Natural killer cell (primary cell): ENCODE measurements at regions not wholly inside any gene's neighbourhood (a gene's known extent, or its start where the extent isn't known, plus 50 kb on each side); places are given as distances from the start of the nearest gene placed in this dataset.
A peak's percentile ranks its signal among the peaks of the same experiment; 100 is the strongest.

Experiments
- ATAC-seq, 3 donors: fragments of 150-1000 bp in 2 of 3; fragments of 200-7000 bp in 1 of 3; cut with Tn5 transposase; 1 replicate in 1 of 3; 2 replicates in 2 of 3; pipeline ENCODE4 v1.10.0; 2021; ENCODE audit warnings: mild to moderate bottlenecking in 2 of 3, moderate library complexity in 2 of 3
- DNase-seq, 2 donors: peaks; one replicate each; pipeline versions ENCODE4 v3.0.0 to v3.0.0-alpha.2; 2013 to 2021; ENCODE audit warnings: mixed read lengths in 1 of 2
- H3K27ac ChIP-seq: one replicate; pipeline ENCODE4 v1.5.1; 2013; ENCODE audit warnings: mild to moderate bottlenecking, low read length
- H3K27me3 ChIP-seq: one replicate; pipeline ENCODE4 v1.6.1; 2013; ENCODE audit warnings: low read length; ENCODE audit not compliant: control insufficient read depth, insufficient read depth
- H3K36me3 ChIP-seq: one replicate; pipeline ENCODE4 v1.6.1; 2013; ENCODE audit warnings: low read length; ENCODE audit not compliant: control insufficient read depth, insufficient read depth
- H3K4me1 ChIP-seq: one replicate; pipeline ENCODE4 v1.6.1; 2013; ENCODE audit warnings: low read length; ENCODE audit not compliant: control insufficient read depth, insufficient read depth
- H3K4me3 ChIP-seq: one replicate; pipeline ENCODE4 v1.5.1; 2013; ENCODE audit warnings: low read length
- H3K9me3 ChIP-seq: one replicate; pipeline ENCODE4 v1.6.1; 2013; ENCODE audit warnings: low read length; ENCODE audit not compliant: control insufficient read depth, insufficient read depth
- H3K27ac Mint-ChIP-seq, 2 donors: one replicate each; pipeline ENCODE4 v1.8.0; 2022; ENCODE audit warnings: mild to moderate bottlenecking in 2 of 2, mixed read lengths in 2 of 2, moderate library complexity in 1 of 2
- H3K27me3 Mint-ChIP-seq, 2 donors: one replicate each; pipeline ENCODE4 v1.8.0; 2022; ENCODE audit warnings: low read depth in 2 of 2, mixed read lengths in 2 of 2
- H3K36me3 Mint-ChIP-seq: one replicate; pipeline ENCODE4 v1.8.0; 2022; ENCODE audit warnings: mixed read lengths
- H3K4me1 Mint-ChIP-seq, 2 donors: one replicate each; pipeline ENCODE4 v1.8.0; 2022; ENCODE audit warnings: mixed read lengths in 2 of 2
- H3K4me3 Mint-ChIP-seq: one replicate; pipeline ENCODE4 v1.8.0; 2022; ENCODE audit warnings: mild to moderate bottlenecking, moderate library complexity, mixed read lengths
- H3K9me3 Mint-ChIP-seq, 2 donors: one replicate each; pipeline ENCODE4 v1.8.0; 2022; ENCODE audit warnings: mixed read lengths in 2 of 2
- WGBS: methylation state at CpG from one replicate; pipeline ENCODE4 v1.1.7; 2013; ENCODE audit warnings: missing lambda C conversion rate; ENCODE audit not compliant: insufficient coverage; 5-methylcytosine and 5-hydroxymethylcytosine counted together
- intact Hi-C: fragments of 100-400 bp; cut with micrococcal nuclease; formaldehyde crosslinking; loops from one replicate; pipeline ENCODE4 v1.14.2; 2022
- TF ChIP-seq, protein P1 (sequence below): fragments of 200-600 bp; IDR thresholded peaks from one replicate; pipeline ENCODE4 v1.8.0; 2022; ENCODE audit warnings: antibody characterized with exemption

GRCh38 chr2:193973781-193974180, 1683.2 kb upstream of the SLC39A10 start:
- H3K9me3 ChIP-seq, result no peaks in the 10 kb centered on the region
- intact Hi-C loops, result no loop called here
- no peak for DNase-seq
- Mint-ChIP-seq H3K4me1 (no peaks in the 10 kb centered on the region), H3K36me3 (no peaks in the 10 kb centered on the region), H3K27me3 (no peaks in the 10 kb centered on the region), H3K27ac (no peak overlapping the region), H3K4me3 (no peak overlapping the region), H3K9me3 (peaks cover 7 to 10% of the 10 kb centered on the region in 2 donors)
- no peak for ATAC-seq
- 87% methylated on average over 4 of the region's 6 CpGs for WGBS
- H3K4me1 ChIP-seq, result no peaks in the 10 kb centered on the region
- H3K36me3 ChIP-seq, result no peaks in the 10 kb centered on the region
- TF ChIP-seq, protein P1, sequence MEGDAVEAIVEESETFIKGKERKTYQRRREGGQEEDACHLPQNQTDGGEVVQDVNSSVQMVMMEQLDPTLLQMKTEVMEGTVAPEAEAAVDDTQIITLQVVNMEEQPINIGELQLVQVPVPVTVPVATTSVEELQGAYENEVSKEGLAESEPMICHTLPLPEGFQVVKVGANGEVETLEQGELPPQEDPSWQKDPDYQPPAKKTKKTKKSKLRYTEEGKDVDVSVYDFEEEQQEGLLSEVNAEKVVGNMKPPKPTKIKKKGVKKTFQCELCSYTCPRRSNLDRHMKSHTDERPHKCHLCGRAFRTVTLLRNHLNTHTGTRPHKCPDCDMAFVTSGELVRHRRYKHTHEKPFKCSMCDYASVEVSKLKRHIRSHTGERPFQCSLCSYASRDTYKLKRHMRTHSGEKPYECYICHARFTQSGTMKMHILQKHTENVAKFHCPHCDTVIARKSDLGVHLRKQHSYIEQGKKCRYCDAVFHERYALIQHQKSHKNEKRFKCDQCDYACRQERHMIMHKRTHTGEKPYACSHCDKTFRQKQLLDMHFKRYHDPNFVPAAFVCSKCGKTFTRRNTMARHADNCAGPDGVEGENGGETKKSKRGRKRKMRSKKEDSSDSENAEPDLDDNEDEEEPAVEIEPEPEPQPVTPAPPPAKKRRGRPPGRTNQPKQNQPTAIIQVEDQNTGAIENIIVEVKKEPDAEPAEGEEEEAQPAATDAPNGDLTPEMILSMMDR, result no peak
- H3K27me3 ChIP-seq, result no peaks in the 10 kb centered on the region
- H3K27ac ChIP-seq, result no peak overlapping the region
- no peak overlapping the region for H3K4me3 ChIP-seq

GRCh38 chr2:193966590-193966989, 1690.4 kb upstream of the SLC39A10 start:
- Histone ChIP-seq H3K36me3 (no peaks in the 10 kb centered on the region), H3K4me3 (no peak overlapping the region), H3K27me3 (no peaks in the 10 kb centered on the region), H3K9me3 (no peaks in the 10 kb centered on the region), H3K4me1 (no peaks in the 10 kb centered on the region), H3K27ac (no peak overlapping the region)
- Mint-ChIP-seq H3K4me3 (no peak overlapping the region), H3K4me1 (no peaks in the 10 kb centered on the region), H3K27me3 (no peaks in the 10 kb centered on the region), H3K36me3 (no peaks in the 10 kb centered on the region), H3K27ac (no peak overlapping the region), H3K9me3 (peaks cover 3 to 5% of the 10 kb centered on the region in 2 donors)
- TF ChIP-seq, protein P1, result no peak
- DNase-seq (no peak), ATAC-seq (no peak)
- intact Hi-C loops, result no loop called here

- Histone ChIP-seq H3K4me1 (no peaks in the 10 kb centered on the region), H3K27me3 (no peaks in the 10 kb centered on the region), H3K36me3 (no peaks in the 10 kb centered on the region), H3K4me3 (no peak overlapping the region), H3K27ac (no peak overlapping the region), H3K9me3 (no peaks in the 10 kb centered on the region)
- intact Hi-C loops, result no loop called here
- Mint-ChIP-seq H3K27ac (no peak overlapping the region), H3K4me3 (no peak overlapping the region), H3K9me3 (peaks cover 0 to 2% of the 10 kb centered on the region in 2 donors), H3K36me3 (no peaks in the 10 kb centered on the region), H3K27me3 (no peaks in the 10 kb centered on the region), H3K4me1 (no peaks in the 10 kb centered on the region)
- WGBS, result 82% methylated on average over 3 of the region's 4 CpGs
- ATAC-seq (no peak), DNase-seq (no peak)
- TF ChIP-seq, protein P1, result no peak
Observed at GRCh38 chr2:193965263-193965662, 1691.8 kb upstream of the SLC39A10 start.

GRCh38 chr2:193963472-193964119, 1693.4 kb upstream of the SLC39A10 start:
- Histone ChIP-seq H3K4me1 (no peaks in the 10 kb centered on the region), H3K9me3 (no peaks in the 10 kb centered on the region), H3K4me3 (no peak overlapping the region), H3K27me3 (no peaks in the 10 kb centered on the region), H3K27ac (no peak overlapping the region), H3K36me3 (no peaks in the 10 kb centered on the region)
- intact Hi-C loops, result no loop called here
- DNase-seq, result peak in 1 of 2 donors; percentile 1
- peaks cover 0 to 4% of the 10 kb centered on the region in 2 donors for H3K9me3 Mint-ChIP-seq
- H3K4me3 Mint-ChIP-seq, result no peak overlapping the region
- 62% methylated on average over 1 of the region's 4 CpGs for WGBS
- no peak overlapping the region for H3K27ac Mint-ChIP-seq
- TF ChIP-seq, protein P1, result no peak
- no peaks in the 10 kb centered on the region for H3K4me1 Mint-ChIP-seq
- H3K36me3 Mint-ChIP-seq, result no peaks in the 10 kb centered on the region
- no peaks in the 10 kb centered on the region for H3K27me3 Mint-ChIP-seq
- ATAC-seq, result no peak
